Lower lobe of right lung (tissue), 2 donors: ENCODE measurements at regions not wholly inside any gene's neighbourhood (a gene's known extent, or its start where the extent isn't known, plus 50 kb on each side); places are given as distances from the start of the nearest gene placed in this dataset.

Experiments used
- ATAC-seq, 2 donors: fragments of 200-7000 bp; cut with Tn5 transposase; one replicate each; pipeline ENCODE4 v1.9.1; 2020 to 2022; ENCODE audit warnings: mild to moderate bottlenecking in 2 of 2, moderate library complexity in 2 of 2
- DNase-seq: peaks from one replicate; pipeline ENCODE4 v3.0.0-alpha.2; 2020
- H3K27ac ChIP-seq: fragments of 200-600 bp; one replicate; pipeline ENCODE4 v1.8.0; 2022
- H3K27me3 ChIP-seq: fragments of 200-600 bp; one replicate; pipeline ENCODE4 v1.8.0; 2022; ENCODE audit warnings: low read depth
- H3K36me3 ChIP-seq: fragments of 200-600 bp; one replicate; pipeline ENCODE4 v1.8.0; 2022; ENCODE audit warnings: mild to moderate bottlenecking
- H3K4me1 ChIP-seq: fragments of 200-600 bp; one replicate; pipeline ENCODE4 v1.8.0; 2022
- H3K4me3 ChIP-seq: fragments of 200-600 bp; one replicate; pipeline ENCODE4 v1.8.0; 2022; ENCODE audit warnings: mild to moderate bottlenecking
- H3K9me3 ChIP-seq: fragments of 200-600 bp; one replicate; pipeline ENCODE4 v1.8.0; 2022
- CTCF ChIP-seq: fragments of 200-600 bp; IDR thresholded peaks from one replicate; pipeline ENCODE4 v1.8.0; 2022; ENCODE audit warnings: antibody characterized with exemption, mild to moderate bottlenecking
- intact Hi-C: fragments of 100-400 bp; cut with DNase I; formaldehyde crosslinking; loops from one replicate; pipeline ENCODE4 v1.11.0; 2022
- donor health status: DM: no; HTN: yes; CAD: no; lungs with severe emphysema.

DNA sequence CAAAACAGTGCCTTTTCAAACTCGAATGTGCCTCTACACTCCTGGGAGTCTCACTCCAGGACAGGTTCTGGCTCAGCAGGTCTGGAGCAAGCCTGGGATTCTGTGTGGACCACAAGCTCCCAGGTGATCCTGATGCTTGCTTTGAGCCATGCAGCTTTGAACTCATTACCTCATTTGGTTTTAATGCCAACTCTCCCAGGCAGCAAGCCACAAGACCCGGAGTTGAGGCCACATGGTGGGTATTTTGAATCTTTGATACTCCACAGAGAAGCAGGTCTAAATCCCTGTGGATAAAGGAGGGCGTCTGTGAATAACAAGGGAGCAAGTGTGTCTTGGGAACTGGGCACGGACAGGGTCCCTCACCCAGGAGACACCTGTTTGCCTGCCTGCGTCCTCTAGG lies 205.4 kb upstream of the CST7 start:
- DNase-seq: no peak
- intact Hi-C loops: no loop called here

GRCh38 chr20:24744747-24745146 lies 204.3 kb upstream of the CST7 start:
- Histone ChIP-seq H3K4me1 (no peaks in the 10 kb centered on the region), H3K9me3 (no peaks in the 10 kb centered on the region), H3K36me3 (no peaks in the 10 kb centered on the region), H3K27me3 (peaks cover 15% of the 10 kb centered on the region), H3K27ac (no peak overlapping the region), H3K4me3 (no peak overlapping the region)
- intact Hi-C loops: no loop called here
- ATAC-seq (no peak), DNase-seq (no peak)
- TF ChIP-seq CTCF: no peak

More for the DNA sequence above, 205.4 kb upstream of the CST7 start:
- H3K27ac ChIP-seq: no peak overlapping the region
- no peak for ATAC-seq
- no peak for TF ChIP-seq CTCF
- no peaks in the 10 kb centered on the region for H3K9me3 ChIP-seq
- H3K4me3 ChIP-seq: no peak overlapping the region
- H3K4me1 ChIP-seq: no peaks in the 10 kb centered on the region
- no peaks in the 10 kb centered on the region for H3K36me3 ChIP-seq
- peaks cover 15% of the 10 kb centered on the region for H3K27me3 ChIP-seq

- Histone ChIP-seq H3K4me3 (no peak overlapping the region), H3K27ac (no peak overlapping the region), H3K36me3 (no peaks in the 10 kb centered on the region), H3K4me1 (no peaks in the 10 kb centered on the region), H3K27me3 (peaks cover 15% of the 10 kb centered on the region), H3K9me3 (no peaks in the 10 kb centered on the region)
- no peak for ATAC-seq
- DNase-seq: no peak
- intact Hi-C loops: no loop called here
- no peak for TF ChIP-seq CTCF
Measured at GRCh38 chr20:24745206-24745605, 203.9 kb upstream of the CST7 start.

GRCh38 chr20:24745617-24746350 lies 203.3 kb upstream of the CST7 start:
- no peaks in the 10 kb centered on the region for H3K9me3 ChIP-seq
- DNase-seq: no peak
- H3K36me3 ChIP-seq: no peaks in the 10 kb centered on the region
- no peak for TF ChIP-seq CTCF
- no peak for ATAC-seq
- no peaks in the 10 kb centered on the region for H3K4me1 ChIP-seq
- intact Hi-C loops: no loop called here
- H3K4me3 ChIP-seq: no peak overlapping the region
- no peak overlapping the region for H3K27ac ChIP-seq
- H3K27me3 ChIP-seq: peaks cover 15% of the 10 kb centered on the region

- intact Hi-C loops: no loop called here
- DNase-seq: peak; percentile 69
- no peak for TF ChIP-seq CTCF
- Histone ChIP-seq H3K9me3 (no peaks in the 10 kb centered on the region), H3K27me3 (peaks cover 15% of the 10 kb centered on the region), H3K4me3 (no peak overlapping the region), H3K36me3 (no peaks in the 10 kb centered on the region), H3K27ac (no peak overlapping the region), H3K4me1 (no peaks in the 10 kb centered on the region)
- peak in 1 of 2 donors; percentile 82 for ATAC-seq
Measured at GRCh38 chr20:24746351-24746685, 202.8 kb upstream of the CST7 start.
